WERI-Rb-1 (cell line): ENCODE measurements at regions not wholly inside any gene's neighbourhood (a gene's known extent, or its start where the extent isn't known, plus 50 kb on each side); places are given as distances from the start of the nearest gene placed in this dataset.
"Not testable (repeated sequence)": the region's sequence is repeated elsewhere in the genome, so short reads cannot be mapped to it uniquely, and the experiment has no call there.

Experiments
- DNase-seq: peaks from one replicate; pipeline ENCODE4 v3.0.0-alpha.2; 2020
- H3K27ac ChIP-seq: fragments of 250-450 bp; sonication (Bioruptor Pico); 2 replicates; pipeline ENCODE4 v1.5.1; 2020; ENCODE audit warnings: mild to moderate bottlenecking, moderate library complexity
- H3K27me3 ChIP-seq: fragments of 250-450 bp; sonication (Bioruptor Pico); 2 replicates; pipeline ENCODE4 v1.5.1; 2021; ENCODE audit warnings: mild to moderate bottlenecking, low read depth, moderate library complexity; ENCODE audit not compliant: insufficient read depth, severe bottlenecking
- H3K36me3 ChIP-seq: fragments of 250-450 bp; sonication (Bioruptor Pico); 2 replicates; pipeline ENCODE4 v1.5.1; 2020; ENCODE audit warnings: mild to moderate bottlenecking, moderate library complexity
- H3K4me3 ChIP-seq: 2 replicates; pipeline ENCODE4 v1.5.1; 2011; ENCODE audit warnings: low read depth, mild to moderate bottlenecking, control low read depth, low read length
- H3K9me3 ChIP-seq: fragments of 250-450 bp; sonication (Bioruptor Pico); 2 replicates; pipeline ENCODE4 v1.5.1; 2021; ENCODE audit warnings: mild to moderate bottlenecking, moderate library complexity; ENCODE audit not compliant: severe bottlenecking
- TF ChIP-seq, protein P1 (sequence below): IDR thresholded peaks from 2 replicates; pipeline ENCODE4 v1.5.1; 2011; ENCODE audit warnings: low read depth, mild to moderate bottlenecking, control low read depth, inconsistent platforms, low read length

DNA sequence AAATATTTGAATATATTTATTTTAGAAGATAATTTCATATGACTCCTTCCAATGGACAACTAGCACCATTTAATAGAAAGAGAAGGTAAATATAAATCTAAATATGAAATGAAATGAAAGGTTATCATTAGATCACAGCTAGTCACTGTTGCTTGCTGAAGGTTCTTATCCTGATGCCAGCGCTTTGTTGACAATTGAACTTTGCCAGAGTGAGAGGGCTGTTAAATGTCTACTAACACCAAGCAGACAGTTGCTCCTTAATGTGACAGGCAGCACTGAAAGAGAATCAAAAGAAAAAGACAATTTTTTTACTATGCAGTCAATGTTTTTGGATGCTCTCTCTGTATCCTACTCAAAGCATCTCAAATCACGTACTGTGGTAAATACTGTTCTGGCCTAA, 152.6 kb upstream of the SEMA6A start:
- DNase-seq = no peak
- Histone ChIP-seq H3K27me3 (no peaks in the 10 kb centered on the region), H3K4me3 (no peak overlapping the region), H3K9me3 (no peaks in the 10 kb centered on the region), H3K27ac (no peak overlapping the region), H3K36me3 (no peaks in the 10 kb centered on the region)
- TF ChIP-seq, protein P1, sequence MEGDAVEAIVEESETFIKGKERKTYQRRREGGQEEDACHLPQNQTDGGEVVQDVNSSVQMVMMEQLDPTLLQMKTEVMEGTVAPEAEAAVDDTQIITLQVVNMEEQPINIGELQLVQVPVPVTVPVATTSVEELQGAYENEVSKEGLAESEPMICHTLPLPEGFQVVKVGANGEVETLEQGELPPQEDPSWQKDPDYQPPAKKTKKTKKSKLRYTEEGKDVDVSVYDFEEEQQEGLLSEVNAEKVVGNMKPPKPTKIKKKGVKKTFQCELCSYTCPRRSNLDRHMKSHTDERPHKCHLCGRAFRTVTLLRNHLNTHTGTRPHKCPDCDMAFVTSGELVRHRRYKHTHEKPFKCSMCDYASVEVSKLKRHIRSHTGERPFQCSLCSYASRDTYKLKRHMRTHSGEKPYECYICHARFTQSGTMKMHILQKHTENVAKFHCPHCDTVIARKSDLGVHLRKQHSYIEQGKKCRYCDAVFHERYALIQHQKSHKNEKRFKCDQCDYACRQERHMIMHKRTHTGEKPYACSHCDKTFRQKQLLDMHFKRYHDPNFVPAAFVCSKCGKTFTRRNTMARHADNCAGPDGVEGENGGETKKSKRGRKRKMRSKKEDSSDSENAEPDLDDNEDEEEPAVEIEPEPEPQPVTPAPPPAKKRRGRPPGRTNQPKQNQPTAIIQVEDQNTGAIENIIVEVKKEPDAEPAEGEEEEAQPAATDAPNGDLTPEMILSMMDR = no peak

- not testable (repeated sequence) for DNase-seq, H3K4me3 ChIP-seq, H3K36me3 ChIP-seq, H3K9me3 ChIP-seq, H3K27ac ChIP-seq, H3K27me3 ChIP-seq
Observed at GRCh38 chr5:116726180-116726579, 151.6 kb upstream of the SEMA6A start.

GRCh38 chr5:116724971-116725370, 150.3 kb upstream of the SEMA6A start:
- H3K4me3 ChIP-seq = no peak overlapping the region
- H3K27ac ChIP-seq = no peak overlapping the region
- no peaks in the 10 kb centered on the region for H3K9me3 ChIP-seq
- DNase-seq = no peak
- TF ChIP-seq, protein P1 = no peak
- H3K27me3 ChIP-seq = no peaks in the 10 kb centered on the region
- H3K36me3 ChIP-seq = no peaks in the 10 kb centered on the region

DNA sequence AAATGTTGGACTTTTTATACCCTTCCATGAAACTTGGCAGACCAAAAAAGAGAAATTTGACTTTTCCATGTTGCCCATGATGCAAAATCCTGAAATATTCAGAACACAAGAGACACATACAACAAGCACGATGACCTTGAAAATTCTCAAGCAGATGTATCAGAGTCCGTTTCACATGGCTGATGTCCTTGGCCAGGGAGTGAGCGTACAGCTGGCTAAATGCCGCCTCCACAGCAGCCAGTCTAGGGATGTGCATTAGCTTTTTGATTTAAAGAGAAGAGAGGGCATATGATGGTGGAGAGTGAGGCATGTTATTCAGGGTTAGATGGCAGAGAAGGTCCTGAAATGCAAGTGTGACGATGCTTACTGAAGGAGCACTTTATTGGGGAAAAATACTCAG, 148.0 kb upstream of the SEMA6A start:
- TF ChIP-seq, protein P1 = no peak
- no peaks in the 10 kb centered on the region for H3K9me3 ChIP-seq
- no peak overlapping the region for H3K27ac ChIP-seq
- no peaks in the 10 kb centered on the region for H3K27me3 ChIP-seq
- no peaks in the 10 kb centered on the region for H3K36me3 ChIP-seq
- no peak overlapping the region for H3K4me3 ChIP-seq
- no peak for DNase-seq

DNA sequence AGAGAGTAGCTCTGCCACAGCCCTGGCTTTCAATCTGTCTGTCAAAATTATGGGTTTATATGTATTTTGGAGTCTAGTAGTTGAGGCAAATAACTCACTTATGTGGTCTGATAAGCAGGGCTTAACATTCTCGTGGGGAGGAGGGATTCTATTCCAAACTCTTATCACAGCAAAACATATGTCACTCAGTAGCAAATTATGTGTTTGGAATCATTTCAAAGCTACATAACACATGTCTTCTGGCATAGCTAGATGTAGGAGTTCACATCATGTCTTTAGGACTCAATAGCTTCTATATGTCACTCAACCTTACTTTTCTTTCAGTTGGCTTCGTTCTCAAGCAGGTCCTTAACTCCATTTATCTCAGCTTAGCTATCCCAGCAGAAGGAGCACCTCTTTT, 144.5 kb upstream of the SEMA6A start:
- TF ChIP-seq, protein P1 = no peak
- Histone ChIP-seq H3K4me3 (no peak overlapping the region), H3K27me3 (no peaks in the 10 kb centered on the region), H3K9me3 (no peaks in the 10 kb centered on the region), H3K27ac (no peak overlapping the region), H3K36me3 (no peaks in the 10 kb centered on the region)
- no peak for DNase-seq

DNA sequence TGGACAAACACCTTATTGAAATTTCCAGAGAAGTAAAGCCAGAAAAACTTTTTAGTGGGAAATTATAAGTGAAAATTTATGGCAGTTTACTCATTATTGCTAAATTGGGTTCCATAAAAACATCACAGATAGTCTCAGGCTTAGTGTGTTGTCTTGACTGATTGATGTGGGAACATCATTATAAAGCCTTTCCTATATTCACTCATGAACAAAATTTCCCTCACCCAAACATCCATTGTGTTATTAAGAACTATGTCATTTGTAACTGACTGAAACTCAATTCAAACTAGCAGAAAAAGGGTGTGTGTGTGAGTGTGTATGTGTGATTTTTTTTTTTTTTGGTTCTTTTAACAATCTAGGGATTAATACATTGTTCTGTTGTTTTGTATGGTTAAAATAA, 143.7 kb upstream of the SEMA6A start:
- H3K27me3 ChIP-seq = no peaks in the 10 kb centered on the region
- H3K27ac ChIP-seq = no peak overlapping the region
- DNase-seq = no peak

More for the DNA sequence above, 143.7 kb upstream of the SEMA6A start:
- Histone ChIP-seq H3K4me3 (no peak overlapping the region), H3K9me3 (no peaks in the 10 kb centered on the region), H3K36me3 (no peaks in the 10 kb centered on the region)
- TF ChIP-seq, protein P1 = no peak
